GM19455 (cell line): ENCODE measurements at regions not wholly inside any gene's neighbourhood (a gene's known extent, or its start where the extent isn't known, plus 50 kb on each side); places are given as distances from the start of the nearest gene placed in this dataset.

Experiments used
- ATAC-seq: cut with Tn5 transposase; IDR thresholded peaks from one replicate; pipeline ENCODE4 v1.9.1; 2021; ENCODE audit not compliant: unreplicated experiment

DNA sequence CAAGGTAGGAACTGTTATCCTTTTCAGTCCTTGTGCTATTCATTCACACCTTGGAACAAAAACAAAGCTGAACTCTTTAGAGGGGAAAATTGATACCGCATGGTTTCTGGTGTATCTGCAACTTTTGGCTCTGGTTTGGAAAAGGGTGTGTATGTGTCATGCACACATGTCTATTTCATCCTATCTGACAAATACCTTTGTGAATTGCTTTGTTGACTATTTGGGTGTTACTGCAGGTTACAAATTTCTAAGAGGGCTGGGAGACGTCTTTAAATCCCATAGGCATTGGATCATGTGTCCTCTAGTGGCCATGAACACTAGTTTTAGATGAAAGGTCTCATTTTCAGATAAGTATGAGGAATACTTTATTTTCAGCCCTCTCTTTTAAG, 59.9 kb upstream of the IFNG-AS1 start:
- ATAC-seq, result no peak

- ATAC-seq, result no peak
These were observed 51.4 kb upstream of the IFNG-AS1 start for GRCh38 chr12:67937822-67938221.
